Peyer's patch (tissue), 4 donors: ENCODE measurements at regions not wholly inside any gene's neighbourhood (a gene's known extent, or its start where the extent isn't known, plus 50 kb on each side); places are given as distances from the start of the nearest gene placed in this dataset.

Experiments used
- DNase-seq, 3 donors: peaks; one replicate each; pipeline ENCODE4 v3.0.0-alpha.2; 2017 to 2019
- H3K27ac ChIP-seq, 4 donors: fragments of 200-600 bp; sonication (generic); one replicate each; pipeline ENCODE4 v1.5.1; 2016 to 2019
- H3K27me3 ChIP-seq, 2 donors: fragments of 200-600 bp; sonication (generic); one replicate each; pipeline ENCODE4 v1.5.1; 2019
- H3K36me3 ChIP-seq, 3 donors: fragments of 200-600 bp; sonication (generic); one replicate each; pipeline ENCODE4 v1.5.1; 2016 to 2019
- H3K4me1 ChIP-seq, 4 donors: fragments of 200-600 bp; sonication (generic); one replicate each; pipeline ENCODE4 v1.5.1; 2016 to 2019
- H3K4me3 ChIP-seq, 4 donors: fragments of 200-600 bp; sonication (generic); 1 replicate in 3 of 4; 2 replicates in 1 of 4; pipeline ENCODE4 v1.5.1; 2016 to 2019; ENCODE audit warnings: mild to moderate bottlenecking in 1 of 4
- H3K9me3 ChIP-seq, 4 donors: fragments of 200-600 bp; sonication (generic); one replicate each; pipeline ENCODE4 v1.5.1; 2016 to 2019; ENCODE audit warnings: mild to moderate bottlenecking in 1 of 4
- CTCF ChIP-seq, 6 experiments: fragments of 450-650 bp in 4 of 6; fragments of 200-600 bp in 2 of 6; sonication (generic) in 1 of 6; IDR thresholded peaks; one replicate each; pipeline ENCODE4 v1.5.1; 2017 to 2019; ENCODE audit warnings: antibody characterized with exemption in 6 of 6, mild to moderate bottlenecking in 3 of 6, moderate library complexity in 1 of 6
- POLR2A ChIP-seq, 2 donors: fragments of 450-650 bp; IDR thresholded peaks; one replicate each; pipeline ENCODE4 v1.5.1; 2017; ENCODE audit warnings: antibody characterized with exemption in 2 of 2, mild to moderate bottlenecking in 2 of 2, moderate library complexity in 2 of 2

- DNase-seq = no peak
- no peaks in the 10 kb centered on the region for H3K36me3 ChIP-seq
- TF ChIP-seq POLR2A (IDR thresholded peaks at IDR 0.05) (no peak), CTCF (IDR thresholded peaks at IDR 0.05) (no peak)
- no peaks in the 10 kb centered on the region for H3K27me3 ChIP-seq
- no peaks in the 10 kb centered on the region for H3K9me3 ChIP-seq
- H3K4me1 ChIP-seq = no peaks in the 10 kb centered on the region
- no peak overlapping the region for H3K4me3 ChIP-seq
- no peak overlapping the region for H3K27ac ChIP-seq
These were observed 95.9 kb upstream of the DLGAP1 start for GRCh38 chr18:4551001-4551360.

GRCh38 chr18:4549164-4549872, 94.2 kb upstream of the DLGAP1 start:
- Histone ChIP-seq H3K4me3 (no peak overlapping the region), H3K27ac (no peak overlapping the region), H3K4me1 (no peaks in the 10 kb centered on the region), H3K9me3 (no peaks in the 10 kb centered on the region), H3K36me3 (no peaks in the 10 kb centered on the region), H3K27me3 (no peaks in the 10 kb centered on the region)
- TF ChIP-seq CTCF (IDR thresholded peaks at IDR 0.05) (no peak), POLR2A (IDR thresholded peaks at IDR 0.05) (no peak)
- no peak for DNase-seq

- DNase-seq = no peak
- no peaks in the 10 kb centered on the region for H3K36me3 ChIP-seq
- no peak overlapping the region for H3K27ac ChIP-seq
- H3K9me3 ChIP-seq = no peaks in the 10 kb centered on the region
- H3K4me1 ChIP-seq = no peaks in the 10 kb centered on the region
- H3K27me3 ChIP-seq = no peaks in the 10 kb centered on the region
- H3K4me3 ChIP-seq = no peak overlapping the region
- TF ChIP-seq POLR2A (IDR thresholded peaks at IDR 0.05) (no peak), CTCF (IDR thresholded peaks at IDR 0.05) (no peak)
These were observed 92.0 kb upstream of the DLGAP1 start for GRCh38 chr18:4547126-4547525.

GRCh38 chr18:4544142-4544541, 89.0 kb upstream of the DLGAP1 start:
- Histone ChIP-seq H3K27me3 (no peaks in the 10 kb centered on the region), H3K27ac (no peak overlapping the region), H3K4me3 (no peak overlapping the region), H3K4me1 (no peaks in the 10 kb centered on the region), H3K36me3 (no peaks in the 10 kb centered on the region), H3K9me3 (no peaks in the 10 kb centered on the region)
- DNase-seq = no peak
- TF ChIP-seq POLR2A (IDR thresholded peaks at IDR 0.05) = no peak

- Histone ChIP-seq H3K27ac (no peak overlapping the region), H3K9me3 (no peaks in the 10 kb centered on the region), H3K4me3 (no peak overlapping the region), H3K27me3 (no peaks in the 10 kb centered on the region), H3K4me1 (no peaks in the 10 kb centered on the region), H3K36me3 (no peaks in the 10 kb centered on the region)
- no peak for DNase-seq
- TF ChIP-seq POLR2A (IDR thresholded peaks at IDR 0.05) = no peak
- TF ChIP-seq CTCF (IDR thresholded peaks at IDR 0.05) = no peak
These were observed 88.6 kb upstream of the DLGAP1 start for GRCh38 chr18:4543711-4544110.

GRCh38 chr18:4541588-4541987, 86.5 kb upstream of the DLGAP1 start:
- no peaks in the 10 kb centered on the region for H3K27me3 ChIP-seq
- no peak overlapping the region for H3K4me3 ChIP-seq
- no peaks in the 10 kb centered on the region for H3K4me1 ChIP-seq
- no peak overlapping the region for H3K27ac ChIP-seq
- H3K36me3 ChIP-seq = no peaks in the 10 kb centered on the region
- DNase-seq = no peak
- TF ChIP-seq POLR2A (IDR thresholded peaks at IDR 0.05) = no peak
- no peak for TF ChIP-seq CTCF (IDR thresholded peaks at IDR 0.05)
- peaks cover 0 to 2% (median 0%) of the 10 kb centered on the region in 4 donors for H3K9me3 ChIP-seq
